ENCODE measurements at regions not wholly inside any gene's neighbourhood (a gene's known extent, or its start where the extent isn't known, plus 50 kb on each side); places are given as distances from the start of the nearest gene placed in this dataset.

DNA sequence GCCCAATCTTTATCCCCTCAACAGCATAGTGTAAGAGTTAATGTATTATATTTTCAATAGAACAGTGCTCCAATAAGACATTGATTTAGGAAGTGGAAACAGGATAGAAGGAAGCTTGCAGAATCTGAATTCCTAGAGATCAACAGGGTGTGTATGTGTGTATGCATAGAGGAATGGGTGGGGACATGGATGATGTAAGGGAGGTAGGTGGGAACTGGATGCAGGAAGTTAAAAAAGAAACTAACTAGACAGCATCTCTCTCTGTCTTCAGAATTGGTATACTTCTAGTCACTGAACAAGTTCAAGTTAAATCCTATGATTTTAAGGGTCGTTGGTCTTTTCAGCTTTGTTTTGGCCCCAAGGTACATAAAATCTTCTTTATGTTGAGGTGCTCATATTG is 196.6 kb downstream of the PMAIP1 start:
- TF ChIP-seq, protein P1, sequence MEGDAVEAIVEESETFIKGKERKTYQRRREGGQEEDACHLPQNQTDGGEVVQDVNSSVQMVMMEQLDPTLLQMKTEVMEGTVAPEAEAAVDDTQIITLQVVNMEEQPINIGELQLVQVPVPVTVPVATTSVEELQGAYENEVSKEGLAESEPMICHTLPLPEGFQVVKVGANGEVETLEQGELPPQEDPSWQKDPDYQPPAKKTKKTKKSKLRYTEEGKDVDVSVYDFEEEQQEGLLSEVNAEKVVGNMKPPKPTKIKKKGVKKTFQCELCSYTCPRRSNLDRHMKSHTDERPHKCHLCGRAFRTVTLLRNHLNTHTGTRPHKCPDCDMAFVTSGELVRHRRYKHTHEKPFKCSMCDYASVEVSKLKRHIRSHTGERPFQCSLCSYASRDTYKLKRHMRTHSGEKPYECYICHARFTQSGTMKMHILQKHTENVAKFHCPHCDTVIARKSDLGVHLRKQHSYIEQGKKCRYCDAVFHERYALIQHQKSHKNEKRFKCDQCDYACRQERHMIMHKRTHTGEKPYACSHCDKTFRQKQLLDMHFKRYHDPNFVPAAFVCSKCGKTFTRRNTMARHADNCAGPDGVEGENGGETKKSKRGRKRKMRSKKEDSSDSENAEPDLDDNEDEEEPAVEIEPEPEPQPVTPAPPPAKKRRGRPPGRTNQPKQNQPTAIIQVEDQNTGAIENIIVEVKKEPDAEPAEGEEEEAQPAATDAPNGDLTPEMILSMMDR (IDR thresholded peaks at IDR 0.05), result no peak
- TF ChIP-seq POLR2AphosphoS5 (IDR thresholded peaks at IDR 0.05) (no peak), POLR2A (IDR thresholded peaks at IDR 0.05) (no peak)

Measured in prostate gland (tissue), 2 donors.